ENCODE measurements at regions not wholly inside any gene's neighbourhood (a gene's known extent, or its start where the extent isn't known, plus 50 kb on each side); places are given as distances from the start of the nearest gene placed in this dataset.

GRCh38 chr14:71466251-71466650 is 466.0 kb upstream of the RGS6 start:
- Histone ChIP-seq H3K36me3 (ENCODE audit: control insufficient read depth, insufficient read depth, low read length) (no peaks in the 10 kb centered on the region), H3K4me1 (ENCODE audit: control insufficient read depth, insufficient read depth, low read length, poor library complexity, severe bottlenecking) (no peaks in the 10 kb centered on the region), H3K9me3 (ENCODE audit: control insufficient read depth in 2 of 2, low read length in 2 of 2) (no peaks in the 10 kb centered on the region), H3K4me3 (ENCODE audit: low read depth, low read length) (no peak overlapping the region), H3K27me3 (ENCODE audit: control insufficient read depth, insufficient read depth, low read length) (no peaks in the 10 kb centered on the region), H3K27ac (ENCODE audit: insufficient read depth, low read length, poor library complexity, severe bottlenecking) (no peak overlapping the region)
- Mint-ChIP-seq H3K27me3 (no peaks in the 10 kb centered on the region), H3K4me1 (peaks cover 5 to 15% (median 11%) of the 10 kb centered on the region in 4 donors), H3K4me3 (no peak overlapping the region), H3K9me3 (peaks cover 0 to 8% (median 4%) of the 10 kb centered on the region in 7 donors), H3K36me3 (peaks cover 21% of the 10 kb centered on the region), H3K27ac (no peak overlapping the region)
- DNase-seq, result no peak
- no peak for ATAC-seq (ENCODE audit: low read depth in 2 of 2)

DNA sequence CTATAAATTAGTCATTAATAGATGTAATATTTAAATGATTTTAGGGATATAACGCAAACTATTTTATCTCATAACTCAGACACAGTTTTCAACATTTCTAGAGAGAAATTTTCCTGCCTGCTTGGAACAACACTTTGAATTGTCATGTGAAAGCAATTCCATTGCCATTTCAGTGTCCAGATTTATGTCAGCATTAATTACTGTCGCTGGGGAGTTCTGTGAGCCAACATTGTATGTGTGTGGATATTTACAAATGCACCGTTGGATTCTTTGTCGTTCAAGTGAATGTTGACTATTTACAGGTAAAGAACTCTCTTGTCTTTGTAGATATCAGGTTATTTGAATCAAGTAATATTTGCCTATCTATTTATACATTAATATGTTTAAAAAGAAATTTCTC is 465.3 kb upstream of the RGS6 start:
- Mint-ChIP-seq H3K36me3 (peaks cover 17% of the 10 kb centered on the region), H3K4me1 (peaks cover 9 to 20% (median 14%) of the 10 kb centered on the region in 4 donors), H3K4me3 (no peak overlapping the region), H3K27me3 (no peaks in the 10 kb centered on the region), H3K9me3 (peaks cover 0 to 8% (median 4%) of the 10 kb centered on the region in 7 donors), H3K27ac (no peak overlapping the region)
- H3K4me3 ChIP-seq (ENCODE audit: low read depth, low read length), result no peak overlapping the region
- DNase-seq, result no peak
- H3K27me3 ChIP-seq (ENCODE audit: control insufficient read depth, insufficient read depth, low read length), result no peaks in the 10 kb centered on the region
- no peak overlapping the region for H3K27ac ChIP-seq (ENCODE audit: insufficient read depth, low read length, poor library complexity, severe bottlenecking)
- H3K4me1 ChIP-seq (ENCODE audit: control insufficient read depth, insufficient read depth, low read length, poor library complexity, severe bottlenecking), result no peaks in the 10 kb centered on the region
- no peaks in the 10 kb centered on the region for H3K36me3 ChIP-seq (ENCODE audit: control insufficient read depth, insufficient read depth, low read length)
- no peaks in the 10 kb centered on the region for H3K9me3 ChIP-seq (ENCODE audit: control insufficient read depth in 2 of 2, low read length in 2 of 2)
- no peak for ATAC-seq (ENCODE audit: low read depth in 2 of 2)

DNA sequence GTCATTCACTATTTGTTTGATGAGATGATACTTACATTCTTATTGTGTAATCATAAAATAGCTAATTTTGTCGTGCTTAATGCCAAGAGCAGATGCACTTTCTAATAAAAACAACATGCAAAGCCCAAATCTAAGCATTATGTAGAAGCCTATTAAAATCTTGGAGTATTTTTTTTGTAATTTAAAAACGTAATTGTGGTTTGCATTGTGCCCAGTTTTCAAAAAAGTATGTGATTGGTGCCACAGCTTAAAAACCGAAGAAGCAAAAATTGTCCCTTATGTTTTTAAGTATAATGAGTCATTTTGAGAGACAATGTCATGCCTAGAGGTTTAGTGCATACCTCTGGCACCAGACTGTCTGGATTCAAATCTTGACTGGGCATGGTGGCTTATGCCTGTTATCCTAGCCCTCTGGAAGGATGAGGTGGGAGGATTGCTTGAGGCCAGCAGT is 464.8 kb upstream of the RGS6 start:
- Histone ChIP-seq H3K27ac (ENCODE audit: insufficient read depth, low read length, poor library complexity, severe bottlenecking) (no peak overlapping the region), H3K27me3 (ENCODE audit: control insufficient read depth, insufficient read depth, low read length) (no peaks in the 10 kb centered on the region), H3K9me3 (ENCODE audit: control insufficient read depth in 2 of 2, low read length in 2 of 2) (no peaks in the 10 kb centered on the region), H3K4me3 (ENCODE audit: low read depth, low read length) (no peak overlapping the region), H3K4me1 (ENCODE audit: control insufficient read depth, insufficient read depth, low read length, poor library complexity, severe bottlenecking) (no peaks in the 10 kb centered on the region), H3K36me3 (ENCODE audit: control insufficient read depth, insufficient read depth, low read length) (no peaks in the 10 kb centered on the region)
- no peak for ATAC-seq (ENCODE audit: low read depth in 2 of 2)
- Mint-ChIP-seq H3K9me3 (peaks cover 0 to 8% (median 4%) of the 10 kb centered on the region in 7 donors), H3K4me1 (peaks cover 9 to 22% (median 16%) of the 10 kb centered on the region in 4 donors), H3K27ac (no peak overlapping the region), H3K27me3 (no peaks in the 10 kb centered on the region), H3K36me3 (peaks cover 17% of the 10 kb centered on the region), H3K4me3 (no peak overlapping the region)
- no peak for DNase-seq

DNA sequence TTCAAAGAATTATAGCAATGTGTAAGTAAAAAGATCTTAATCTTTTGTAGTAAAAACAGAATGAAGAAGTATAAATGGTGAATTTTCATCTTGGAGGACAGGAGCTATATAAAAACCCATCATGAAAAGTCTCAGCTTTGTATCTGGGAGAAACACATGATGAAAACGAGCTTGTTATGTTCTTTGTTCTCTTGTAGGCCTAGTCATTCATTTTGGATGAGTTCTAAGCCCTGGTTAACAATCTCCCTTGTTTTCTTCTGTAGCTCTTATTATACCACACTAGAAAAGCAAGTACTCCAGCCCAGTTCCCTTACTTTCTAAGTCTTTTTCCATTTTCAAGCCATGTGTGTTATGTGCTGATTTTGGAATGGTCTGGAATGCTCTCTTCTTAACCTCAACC is 463.5 kb upstream of the RGS6 start:
- Histone ChIP-seq H3K36me3 (ENCODE audit: control insufficient read depth, insufficient read depth, low read length) (no peaks in the 10 kb centered on the region), H3K9me3 (ENCODE audit: control insufficient read depth in 2 of 2, low read length in 2 of 2) (no peaks in the 10 kb centered on the region), H3K4me1 (ENCODE audit: control insufficient read depth, insufficient read depth, low read length, poor library complexity, severe bottlenecking) (no peaks in the 10 kb centered on the region), H3K27ac (ENCODE audit: insufficient read depth, low read length, poor library complexity, severe bottlenecking) (no peak overlapping the region), H3K4me3 (ENCODE audit: low read depth, low read length) (no peak overlapping the region), H3K27me3 (ENCODE audit: control insufficient read depth, insufficient read depth, low read length) (no peaks in the 10 kb centered on the region)
- ATAC-seq (ENCODE audit: low read depth in 2 of 2), result no peak
- H3K4me3 Mint-ChIP-seq, result no peak overlapping the region
- no peak overlapping the region for H3K27ac Mint-ChIP-seq
- no peak for DNase-seq
- H3K27me3 Mint-ChIP-seq, result no peaks in the 10 kb centered on the region
- peaks cover 13 to 24% (median 21%) of the 10 kb centered on the region in 4 donors for H3K4me1 Mint-ChIP-seq
- peaks cover 0 to 5% (median 2%) of the 10 kb centered on the region in 7 donors for H3K9me3 Mint-ChIP-seq
- H3K36me3 Mint-ChIP-seq, result peaks cover 14% of the 10 kb centered on the region

- Histone ChIP-seq H3K9me3 (ENCODE audit: control insufficient read depth in 2 of 2, low read length in 2 of 2) (no peaks in the 10 kb centered on the region), H3K27ac (ENCODE audit: insufficient read depth, low read length, poor library complexity, severe bottlenecking) (no peak overlapping the region), H3K4me1 (ENCODE audit: control insufficient read depth, insufficient read depth, low read length, poor library complexity, severe bottlenecking) (no peaks in the 10 kb centered on the region), H3K4me3 (ENCODE audit: low read depth, low read length) (no peak overlapping the region), H3K36me3 (ENCODE audit: control insufficient read depth, insufficient read depth, low read length) (no peaks in the 10 kb centered on the region), H3K27me3 (ENCODE audit: control insufficient read depth, insufficient read depth, low read length) (no peaks in the 10 kb centered on the region)
- H3K9me3 Mint-ChIP-seq, result peaks cover 0 to 5% (median 1%) of the 10 kb centered on the region in 7 donors
- ATAC-seq (ENCODE audit: low read depth in 2 of 2) (no peak), DNase-seq (peak in 1 of 3 donors; percentile 9)
- H3K36me3 Mint-ChIP-seq, result peaks cover 10% of the 10 kb centered on the region
- H3K4me3 Mint-ChIP-seq, result no peak overlapping the region
- peak overlapping the region in 1 of 3 donors; percentile 32 for H3K27ac Mint-ChIP-seq
- no peaks in the 10 kb centered on the region for H3K27me3 Mint-ChIP-seq
- peaks cover 17 to 29% (median 25%) of the 10 kb centered on the region in 4 donors for H3K4me1 Mint-ChIP-seq
Observed at GRCh38 chr14:71469643-71470335, 462.4 kb upstream of the RGS6 start.

DNA sequence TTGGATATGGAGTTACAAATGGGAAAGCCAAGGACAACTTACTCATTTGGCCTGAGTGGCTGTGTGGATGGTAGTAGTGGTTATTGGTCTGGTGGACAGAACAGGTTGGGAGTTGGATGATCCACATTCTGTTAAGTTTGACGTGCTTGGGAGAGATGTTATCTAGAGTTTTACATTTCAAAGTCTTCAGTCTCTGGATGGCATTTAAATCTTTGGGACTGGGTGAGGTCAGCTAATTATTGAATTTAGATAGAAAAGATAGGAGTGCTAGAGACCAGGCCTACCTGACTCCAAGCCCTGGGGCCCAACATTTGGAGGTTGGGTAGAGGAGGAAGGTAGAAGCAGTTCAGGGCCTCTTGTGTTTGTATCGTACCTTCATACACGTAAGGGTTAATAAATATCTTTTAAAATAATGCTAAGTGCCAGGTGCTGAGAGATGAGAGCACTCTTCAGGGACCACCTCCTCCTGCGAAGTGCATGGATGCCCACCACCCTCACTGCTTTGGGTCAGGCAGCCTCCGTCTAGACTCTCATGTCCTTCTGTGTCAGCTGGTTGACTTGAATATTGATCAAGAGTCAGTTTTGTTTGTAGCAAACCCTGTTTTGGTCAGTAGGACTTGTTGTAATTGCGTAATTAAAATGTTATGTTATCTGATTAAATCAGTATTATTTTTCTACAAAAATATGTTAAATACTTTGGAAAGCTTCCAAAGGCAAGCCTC is 460.4 kb upstream of the RGS6 start:
- no peak overlapping the region for H3K4me3 ChIP-seq (ENCODE audit: low read depth, low read length)
- H3K27me3 ChIP-seq (ENCODE audit: control insufficient read depth, insufficient read depth, low read length), result no peaks in the 10 kb centered on the region
- H3K27ac ChIP-seq (ENCODE audit: insufficient read depth, low read length, poor library complexity, severe bottlenecking), result no peak overlapping the region
- H3K27me3 Mint-ChIP-seq, result no peaks in the 10 kb centered on the region
- ATAC-seq (ENCODE audit: low read depth in 2 of 2), result no peak
- DNase-seq, result no peak
- H3K36me3 ChIP-seq (ENCODE audit: control insufficient read depth, insufficient read depth, low read length), result no peaks in the 10 kb centered on the region
- H3K27ac Mint-ChIP-seq, result peak overlapping the region in 1 of 3 donors; percentile 31
- peaks cover 4% of the 10 kb centered on the region for H3K36me3 Mint-ChIP-seq
- no peaks in the 10 kb centered on the region for H3K4me1 ChIP-seq (ENCODE audit: control insufficient read depth, insufficient read depth, low read length, poor library complexity, severe bottlenecking)
- H3K9me3 ChIP-seq (ENCODE audit: control insufficient read depth in 2 of 2, low read length in 2 of 2), result no peaks in the 10 kb centered on the region
- no peak overlapping the region for H3K4me3 Mint-ChIP-seq
- H3K9me3 Mint-ChIP-seq, result peaks cover 0 to 5% (median 0%) of the 10 kb centered on the region in 7 donors
- H3K4me1 Mint-ChIP-seq, result peaks cover 20 to 39% (median 35%) of the 10 kb centered on the region in 4 donors

DNA sequence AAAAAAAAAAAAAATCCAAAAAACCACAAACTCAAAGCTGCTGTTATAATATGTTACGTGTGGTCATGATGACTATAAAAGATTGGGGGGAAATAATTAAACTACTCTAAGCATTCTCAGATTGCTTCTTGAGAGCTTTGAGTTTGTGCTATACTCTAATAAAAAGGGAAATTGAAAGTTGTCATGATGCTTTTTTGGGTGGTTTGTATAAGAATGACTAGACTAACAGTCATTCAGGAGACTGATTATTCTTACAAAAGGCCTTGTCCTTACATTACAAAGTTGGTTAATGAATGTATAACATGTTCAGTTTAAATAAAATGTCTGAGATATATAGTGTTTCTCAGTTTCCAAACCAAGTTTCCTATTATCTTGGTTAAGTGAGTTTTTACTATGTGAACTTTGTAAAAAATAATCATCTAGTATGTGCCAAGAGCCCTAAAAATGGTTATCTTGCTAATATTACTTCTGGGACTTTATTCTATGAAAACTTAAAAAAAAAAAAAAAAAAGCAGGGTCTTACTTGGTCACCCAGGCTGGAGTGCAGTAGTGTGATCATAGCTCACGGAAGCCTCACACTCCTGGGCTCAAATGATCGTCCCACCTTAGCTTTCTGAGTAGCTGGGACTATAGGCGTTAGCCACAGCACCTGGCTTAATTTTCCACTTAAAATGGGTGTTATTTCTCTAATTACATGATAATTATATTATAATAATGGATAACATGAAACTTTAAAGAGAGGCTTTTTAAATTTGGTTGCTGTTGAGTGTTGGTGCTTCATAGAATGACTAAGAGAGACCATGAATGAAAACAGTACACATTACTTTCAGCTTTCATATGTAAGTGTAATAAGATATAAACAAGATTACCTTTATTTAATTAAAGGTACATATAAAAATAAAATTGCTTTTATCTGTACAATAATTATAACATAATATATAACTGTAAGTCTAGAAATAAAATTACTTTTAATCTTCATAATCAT is 459.6 kb upstream of the RGS6 start:
- H3K36me3 Mint-ChIP-seq, result peaks cover 4% of the 10 kb centered on the region
- no peak overlapping the region for H3K4me3 Mint-ChIP-seq
- Histone ChIP-seq H3K4me3 (ENCODE audit: low read depth, low read length) (no peak overlapping the region), H3K36me3 (ENCODE audit: control insufficient read depth, insufficient read depth, low read length) (no peaks in the 10 kb centered on the region), H3K4me1 (ENCODE audit: control insufficient read depth, insufficient read depth, low read length, poor library complexity, severe bottlenecking) (no peaks in the 10 kb centered on the region), H3K9me3 (ENCODE audit: control insufficient read depth in 2 of 2, low read length in 2 of 2) (no peaks in the 10 kb centered on the region), H3K27me3 (ENCODE audit: control insufficient read depth, insufficient read depth, low read length) (no peaks in the 10 kb centered on the region), H3K27ac (ENCODE audit: insufficient read depth, low read length, poor library complexity, severe bottlenecking) (no peak overlapping the region)
- ATAC-seq (ENCODE audit: low read depth in 2 of 2) (no peak), DNase-seq (peak in 1 of 3 donors; percentile 24)
- H3K9me3 Mint-ChIP-seq, result peaks cover 0 to 5% (median 0%) of the 10 kb centered on the region in 7 donors
- no peak overlapping the region for H3K27ac Mint-ChIP-seq
- no peaks in the 10 kb centered on the region for H3K27me3 Mint-ChIP-seq
- H3K4me1 Mint-ChIP-seq, result peaks cover 20 to 43% (median 41%) of the 10 kb centered on the region in 4 donors

Measured in CD4-positive, CD25-positive, alpha-beta regulatory T cell (primary cell).